ENCODE measurements at regions not wholly inside any gene's neighbourhood (a gene's known extent, or its start where the extent isn't known, plus 50 kb on each side); places are given as distances from the start of the nearest gene placed in this dataset.

GRCh38 chr2:213202011-213202410 lies 50.6 kb upstream of the IKZF2 start:
- no peak for DNase-seq (ENCODE audit: extremely low read depth, low read depth)
- no peak for TF ChIP-seq CTCF (IDR thresholded peaks at IDR 0.05; ENCODE audit: low read depth, low read length)

GRCh38 chr2:213205944-213206343 lies 54.5 kb upstream of the IKZF2 start:
- TF ChIP-seq CTCF (IDR thresholded peaks at IDR 0.05; ENCODE audit: low read depth, low read length) = no peak
- no peak for DNase-seq (ENCODE audit: extremely low read depth, low read depth)

- TF ChIP-seq CTCF (IDR thresholded peaks at IDR 0.05; ENCODE audit: low read depth, low read length) = no peak
- DNase-seq (ENCODE audit: extremely low read depth, low read depth) = no peak
Measured at GRCh38 chr2:213213186-213213585, 61.8 kb upstream of the IKZF2 start.

- no peak for DNase-seq (ENCODE audit: extremely low read depth, low read depth)
- no peak for TF ChIP-seq CTCF (IDR thresholded peaks at IDR 0.05; ENCODE audit: low read depth, low read length)
Measured at GRCh38 chr2:213214209-213214608, 62.8 kb upstream of the IKZF2 start.

GRCh38 chr2:213216461-213216860 lies 65.0 kb upstream of the IKZF2 start:
- no peak for DNase-seq (ENCODE audit: extremely low read depth, low read depth)
- no peak for TF ChIP-seq CTCF (IDR thresholded peaks at IDR 0.05; ENCODE audit: low read depth, low read length)

- DNase-seq (ENCODE audit: extremely low read depth, low read depth) = no peak
- TF ChIP-seq CTCF (IDR thresholded peaks at IDR 0.05; ENCODE audit: low read depth, low read length) = no peak
Measured at GRCh38 chr2:213219816-213220215, 64.4 kb upstream of the SPAG16 start.

- no peak for TF ChIP-seq CTCF (IDR thresholded peaks at IDR 0.05; ENCODE audit: low read depth, low read length)
- DNase-seq (ENCODE audit: extremely low read depth, low read depth) = no peak
Measured at GRCh38 chr2:213220967-213221603, 63.2 kb upstream of the SPAG16 start.
